ENCODE measurements at regions not wholly inside any gene's neighbourhood (a gene's known extent, or its start where the extent isn't known, plus 50 kb on each side); places are given as distances from the start of the nearest gene placed in this dataset.
"Not testable (repeated sequence)": the region's sequence is repeated elsewhere in the genome, so short reads cannot be mapped to it uniquely, and the experiment has no call there.

- no peak for DNase-seq (ENCODE audit: low read depth)
Measured at GRCh38 chrX:37904833-37905232, 57.5 kb upstream of the DYNLT3 start.

DNA sequence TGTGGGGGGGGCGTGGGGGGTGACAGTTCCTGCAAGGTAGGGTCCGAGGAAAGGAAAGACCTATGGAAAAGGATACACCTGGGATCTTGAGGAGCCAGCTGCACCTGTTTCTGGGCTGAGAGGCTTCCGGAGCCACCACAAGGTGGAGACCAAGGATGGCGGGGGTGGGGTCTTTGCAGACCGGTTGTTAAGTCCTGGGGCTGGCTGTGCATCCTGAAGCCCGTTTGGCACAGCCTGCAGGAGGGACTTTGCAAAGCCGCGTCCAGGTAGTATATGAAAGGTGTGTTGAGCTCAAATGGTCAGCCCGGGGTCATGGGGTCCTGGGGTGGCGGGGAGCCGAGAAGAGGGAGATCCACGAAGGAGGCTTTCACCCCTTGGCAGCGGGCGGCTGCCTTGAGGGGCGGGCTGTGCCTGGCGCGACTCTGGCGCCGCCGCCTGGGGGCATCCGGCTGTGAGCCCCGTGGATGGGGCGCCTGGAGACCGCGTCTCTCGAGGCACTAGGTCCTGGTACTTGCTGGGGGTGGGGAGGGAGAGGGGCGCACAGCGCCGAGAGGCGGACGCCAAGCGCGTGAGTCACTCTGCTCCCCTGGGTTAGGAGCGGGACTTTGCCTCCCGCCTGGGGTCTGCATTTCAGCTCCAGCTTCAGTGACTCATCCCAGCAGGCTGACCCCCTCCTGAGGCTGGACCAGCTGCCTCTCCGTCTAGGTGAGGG is 58.2 kb upstream of the DYNLT3 start:
- peak; percentile 51 for DNase-seq (ENCODE audit: low read depth)

DNA sequence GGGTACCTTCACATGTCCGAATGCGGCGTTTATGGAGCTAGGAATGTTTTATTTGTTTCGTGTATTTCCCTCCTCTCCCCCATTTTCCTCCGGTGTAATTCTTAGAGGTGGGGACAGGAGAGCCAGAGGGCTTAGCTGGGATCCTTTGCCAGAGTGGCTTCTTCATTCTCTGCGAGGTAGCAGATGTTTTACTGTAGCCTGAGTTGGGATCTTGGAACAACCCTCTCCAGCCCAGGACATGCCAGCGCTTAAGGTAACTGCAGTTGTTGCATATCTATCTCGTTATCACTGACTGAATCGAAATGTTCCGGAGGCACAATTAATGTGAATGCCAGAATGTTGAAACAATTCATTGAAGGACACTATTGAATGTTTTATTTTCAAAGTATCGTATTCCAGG is 59.0 kb upstream of the DYNLT3 start:
- DNase-seq (ENCODE audit: low read depth), result no peak

DNA sequence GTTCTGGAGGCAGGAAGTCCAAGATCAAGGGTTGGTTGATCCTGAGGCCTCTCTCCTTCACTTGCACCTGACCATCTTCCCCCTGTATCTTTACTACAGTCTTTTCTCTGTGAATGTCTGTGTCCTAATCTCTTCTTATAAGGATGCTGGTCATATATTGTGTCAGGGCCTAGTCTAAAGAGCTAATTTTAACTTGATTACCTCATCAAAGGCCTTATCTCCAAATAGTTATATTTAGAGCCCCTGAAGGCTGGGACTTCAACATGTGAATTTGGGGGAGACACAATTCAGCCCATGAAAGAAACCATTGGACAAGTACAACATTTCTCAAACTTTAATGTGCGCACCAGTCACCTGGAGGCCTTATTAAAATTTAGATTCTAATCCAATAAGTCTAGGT is 62.8 kb upstream of the DYNLT3 start:
- no peak for DNase-seq (ENCODE audit: low read depth)

DNA sequence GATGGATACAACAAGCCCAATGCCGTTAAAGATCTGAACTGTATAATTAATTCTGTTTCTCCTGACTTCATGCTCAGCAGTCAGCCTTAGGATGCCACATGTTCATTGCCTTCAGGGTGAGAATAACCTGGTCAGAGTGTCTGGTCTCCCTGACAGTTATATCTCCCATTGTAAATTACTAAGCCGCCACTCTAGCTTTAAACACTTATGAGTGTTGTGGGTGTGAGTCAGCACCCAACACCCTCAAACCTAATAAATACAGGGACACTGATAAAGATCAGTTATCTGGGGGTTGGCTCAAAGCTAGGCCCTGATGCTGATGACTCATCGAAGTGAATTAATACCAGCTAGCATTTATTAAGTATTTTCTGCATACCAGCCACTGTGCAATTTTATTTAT is 64.9 kb upstream of the DYNLT3 start:
- peak; percentile 45 for DNase-seq (ENCODE audit: low read depth)

DNA sequence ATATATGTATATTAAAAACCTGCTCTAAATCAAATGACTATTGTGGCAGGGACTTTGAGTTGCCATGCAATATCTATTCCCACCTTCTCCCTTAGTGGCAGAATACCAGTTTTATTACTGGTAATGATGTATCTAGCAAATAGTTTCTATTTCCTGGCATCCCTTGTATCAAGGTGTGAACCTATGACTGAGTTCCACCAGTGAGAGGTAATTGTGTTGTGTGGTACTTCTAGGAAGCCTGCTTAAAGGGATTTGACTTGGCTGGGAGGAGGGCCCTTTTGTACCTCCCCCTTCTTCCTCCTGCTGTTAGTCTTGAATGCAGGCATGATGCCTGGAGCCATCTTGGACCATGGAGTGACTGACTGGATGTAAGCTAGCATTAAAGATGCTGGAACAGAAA is 65.4 kb upstream of the DYNLT3 start:
- DNase-seq (ENCODE audit: low read depth), result no peak

DNA sequence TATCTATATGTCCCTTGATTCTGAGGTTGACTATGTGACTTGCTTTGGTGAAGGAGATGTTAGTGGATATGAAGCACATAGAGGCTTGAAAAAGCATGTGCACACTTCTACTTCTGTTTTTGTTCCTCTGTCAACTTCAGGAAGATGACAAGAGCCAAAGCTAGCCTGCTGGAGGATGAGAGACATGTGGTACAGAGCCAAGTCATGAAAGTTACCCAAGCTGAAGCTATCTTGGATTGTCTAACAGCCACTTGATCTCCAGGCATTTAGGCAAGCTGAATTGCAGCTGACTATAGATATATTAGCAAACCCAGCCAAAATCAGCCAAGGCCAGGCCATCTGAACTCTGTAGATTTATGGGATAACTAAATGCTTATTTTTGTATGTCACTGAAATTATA is 70.8 kb upstream of the DYNLT3 start:
- DNase-seq (ENCODE audit: low read depth), result no peak

GRCh38 chrX:37918703-37919102 is 71.3 kb upstream of the DYNLT3 start:
- DNase-seq (ENCODE audit: low read depth), result no peak

- DNase-seq (ENCODE audit: low read depth), result peak; percentile 83
Measured at GRCh38 chrX:37921758-37922157, 74.4 kb upstream of the DYNLT3 start.

DNA sequence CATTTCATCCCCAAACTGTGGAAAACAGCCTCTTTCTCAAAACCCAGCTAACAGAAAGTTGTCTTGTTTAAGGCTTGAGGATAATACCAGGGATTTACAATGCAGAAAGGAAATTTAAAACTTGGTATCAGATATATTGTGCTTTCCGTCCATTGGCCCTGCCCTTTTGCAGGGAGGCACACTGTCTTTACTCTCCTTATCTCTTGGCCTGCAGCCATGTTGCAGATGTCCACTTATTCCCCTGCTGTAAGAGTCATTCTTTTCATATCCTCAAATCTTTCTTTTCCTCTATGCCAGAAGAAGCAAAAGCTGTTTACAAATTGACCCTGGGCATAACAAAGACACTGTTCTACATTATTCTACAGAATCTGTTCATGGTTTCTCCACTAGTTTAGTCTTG is 75.6 kb upstream of the DYNLT3 start:
- DNase-seq (ENCODE audit: low read depth), result no peak

- DNase-seq (ENCODE audit: low read depth), result not testable (repeated sequence)
Measured at GRCh38 chrX:37925761-37926160, 78.4 kb upstream of the DYNLT3 start.

- peak; percentile 63 for DNase-seq (ENCODE audit: low read depth)
Measured at GRCh38 chrX:37926700-37927099, 79.3 kb upstream of the DYNLT3 start.

- no peak for DNase-seq (ENCODE audit: low read depth)
Measured at GRCh38 chrX:37942170-37942569, 64.2 kb upstream of the SYTL5 start.

DNA sequence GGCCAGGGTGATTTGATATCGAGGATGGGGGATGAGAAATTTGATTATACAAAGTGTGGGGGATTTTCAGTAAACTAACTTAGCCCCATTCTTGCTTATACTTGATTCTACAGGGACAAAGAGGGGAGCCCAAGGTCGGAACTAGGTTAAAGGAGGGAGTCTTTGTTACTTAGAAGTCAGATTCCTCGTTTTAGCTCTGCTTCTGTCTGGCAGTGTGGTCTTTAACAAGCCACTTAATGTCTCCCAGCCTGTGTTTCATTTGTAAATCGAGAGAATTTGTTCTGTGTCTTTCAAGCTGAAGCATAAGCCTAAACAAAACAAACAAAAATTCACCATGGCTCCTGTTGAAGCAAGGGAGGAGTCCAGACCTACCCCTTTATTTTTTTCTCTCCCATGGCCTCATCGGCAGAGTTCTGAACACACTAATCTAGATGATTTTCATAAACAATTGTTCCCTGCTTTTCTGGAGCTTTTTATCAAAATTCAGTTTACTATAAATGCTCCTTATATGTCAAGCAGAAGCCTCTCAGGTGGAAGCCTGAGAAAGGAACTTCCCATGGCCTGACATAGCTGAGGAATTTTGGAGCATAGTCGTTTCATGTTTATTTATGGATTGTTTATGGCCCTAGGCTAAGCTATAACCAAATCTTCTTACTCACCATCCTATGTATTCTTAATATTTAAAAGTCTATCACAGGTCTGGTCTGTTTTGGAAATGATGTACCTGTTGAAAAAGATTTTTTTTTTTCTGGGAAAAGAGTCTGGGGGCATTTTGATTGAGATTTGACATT is 62.6 kb upstream of the SYTL5 start:
- no peak for DNase-seq (ENCODE audit: low read depth)

- DNase-seq (ENCODE audit: low read depth), result no peak
Measured at GRCh38 chrX:37946197-37946596, 60.2 kb upstream of the SYTL5 start.

GRCh38 chrX:37955273-37955672 is 51.1 kb upstream of the SYTL5 start:
- DNase-seq (ENCODE audit: low read depth), result no peak

DNA sequence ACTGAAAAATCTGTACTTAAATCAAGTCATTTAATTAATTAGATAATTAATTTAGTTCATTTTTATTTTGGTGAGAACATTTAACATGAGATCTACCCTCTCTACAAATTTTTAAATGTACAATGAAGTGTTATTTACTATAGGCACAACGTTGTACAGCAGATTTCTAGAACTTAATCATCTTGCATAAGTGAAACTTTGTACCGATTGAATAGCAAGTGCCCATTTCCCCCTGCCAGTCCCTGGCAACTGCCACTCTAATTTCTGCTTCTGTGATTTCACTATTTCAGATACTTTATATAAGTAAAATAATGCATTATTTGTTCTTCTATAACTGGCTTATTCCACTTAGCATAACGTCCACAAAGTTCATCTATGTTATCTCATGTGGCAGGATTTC is 50.1 kb upstream of the SYTL5 start:
- no peak for DNase-seq (ENCODE audit: low read depth)
